HepG2 (cell line): ENCODE measurements at regions not wholly inside any gene's neighbourhood (a gene's known extent, or its start where the extent isn't known, plus 50 kb on each side); places are given as distances from the start of the nearest gene placed in this dataset.

Experiments
- ATAC-seq: fragments of 200-7000 bp; cut with Tn5 transposase; 3 replicates; pipeline ENCODE4 v1.9.1; 2020; ENCODE audit warnings: mild to moderate bottlenecking, moderate library complexity
- BruUV-seq: library from RNA; stranded (reverse); fragments of 400-500 nt; replicated peaks from 2 replicates; lab custom pipeline; 2021; lab: Mats Ljungman, UMichigan
- CTCF ChIA-PET: fragments of 300-600 bp; formaldehyde crosslinking; extraction: SDS; loops from one replicate; lab custom pipeline; 2021; ENCODE audit warnings: low total read pairs, inconsistent platforms, low intra/inter-chr PET ratio; lab: Yijun Ruan, JAX
- POLR2A ChIA-PET: fragments of 350-600 bp; sonication (Branson Sonifier 250); formaldehyde crosslinking; loops from one replicate; lab custom pipeline; 2020; ENCODE audit warnings: antibody characterized with exemption, inconsistent platforms; lab: Yijun Ruan, JAX
- DNase-seq: peaks from one replicate; pipeline ENCODE4 v3.0.0-alpha.2; 2015; ENCODE audit warnings: low spot score
- FAIRE-seq: peaks from 3 replicates; lab custom pipeline; 2011; peaks lifted over from hg19 to GRCh38; lab: Jason Lieb, UNC
- H2AFZ ChIP-seq: one replicate; pipeline ENCODE4 v1.6.1; 2011; ENCODE audit warnings: low read length, inconsistent platforms
- H3K27ac ChIP-seq: fragments of 300-600 bp; 3 replicates; pipeline ENCODE4 v1.8.0; 2011; ENCODE audit warnings: mixed run types, mild to moderate bottlenecking, mixed read lengths, low read length, inconsistent platforms; ENCODE audit not compliant: insufficient read depth; ENCODE audit errors: extremely low read length
- H3K27me3 ChIP-seq, 2 experiments: fragments of 200-600 bp in 1 of 2; 2 replicates in 1 of 2; 3 replicates in 1 of 2; pipeline versions ENCODE4 v1.6.0 to v1.8.0; 2011; ENCODE audit warnings: low read length in 2 of 2, mild to moderate bottlenecking in 2 of 2, moderate library complexity in 2 of 2, inconsistent platforms in 1 of 2; ENCODE audit not compliant: insufficient read depth in 2 of 2, control insufficient read depth in 1 of 2
- H3K36me3 ChIP-seq, 2 experiments: fragments of 200-600 bp in 1 of 2; replicated peaks in 1 of 2; 2 replicates in 1 of 2; 3 replicates in 1 of 2; pipeline versions ENCODE4 v1.5.1 to v1.8.0; 2011; ENCODE audit warnings: low read length in 2 of 2, inconsistent platforms in 1 of 2; ENCODE audit not compliant: insufficient read depth in 2 of 2, control insufficient read depth in 1 of 2
- H3K4me1 ChIP-seq: 2 replicates; pipeline ENCODE4 v1.5.1; 2012; ENCODE audit warnings: low read length, inconsistent platforms; ENCODE audit not compliant: insufficient read depth
- H3K4me2 ChIP-seq: 2 replicates; pipeline ENCODE4 v1.6.0; 2011; ENCODE audit warnings: low read depth, low read length, inconsistent platforms
- H3K4me3 ChIP-seq, 3 experiments: fragments of 200-600 bp in 1 of 3; sonication (generic), shearing (Covaris generic) in 1 of 3; replicated peaks in 1 of 3; 2 replicates each; pipeline ENCODE4 v1.5.1; 2011 to 2016; ENCODE audit warnings: low read length in 3 of 3, inconsistent platforms in 2 of 3, low read depth in 2 of 3, mild to moderate bottlenecking in 2 of 3, control low read depth in 1 of 3, mixed read lengths in 1 of 3; ENCODE audit not compliant: insufficient read depth in 1 of 3
- H3K79me2 ChIP-seq: one replicate; pipeline ENCODE4 v1.6.1; 2011; ENCODE audit warnings: low read length, inconsistent platforms; ENCODE audit not compliant: insufficient read depth
- H3K9ac ChIP-seq: 2 replicates; pipeline ENCODE4 v1.6.0; 2011; ENCODE audit warnings: mild to moderate bottlenecking, low read depth, low read length, inconsistent platforms; ENCODE audit not compliant: insufficient read depth
- H3K9me3 ChIP-seq: 2 replicates; pipeline ENCODE4 v1.5.1; 2012; ENCODE audit warnings: mild to moderate bottlenecking, low read length
- H4K20me1 ChIP-seq: 2 replicates; pipeline ENCODE4 v1.6.0; 2011; ENCODE audit warnings: inconsistent platforms, mild to moderate bottlenecking, low read length, moderate library complexity; ENCODE audit not compliant: insufficient read depth
- E2F1 ChIP-seq: sonication (generic); formaldehyde crosslinking; IDR thresholded peaks from 2 replicates; pipeline ENCODE4 v1.5.0; 2020; ENCODE audit warnings: missing genetic modification reagents
- ONECUT2 ChIP-seq: sonication (generic); formaldehyde crosslinking; IDR thresholded peaks from 2 replicates; pipeline ENCODE4 v1.4.0; 2020; ENCODE audit warnings: missing genetic modification reagents
- POGZ ChIP-seq: sonication (generic); formaldehyde crosslinking; IDR thresholded peaks from 2 replicates; pipeline ENCODE4 v1.4.0; 2020; ENCODE audit warnings: mild to moderate bottlenecking, missing genetic modification reagents
- ZFP36L2 ChIP-seq: sonication (generic); formaldehyde crosslinking; IDR thresholded peaks from 2 replicates; pipeline ENCODE4 v1.4.0; 2020; ENCODE audit warnings: missing genetic modification reagents
- ZNF343 ChIP-seq: sonication (generic); formaldehyde crosslinking; IDR thresholded peaks from 2 replicates; pipeline ENCODE4 v1.4.0; 2020; ENCODE audit warnings: mild to moderate bottlenecking, missing genetic modification reagents
- ZNF644 ChIP-seq: IDR thresholded peaks from 2 replicates; pipeline ENCODE4 v1.6.1; 2016; ENCODE audit warnings: low read depth
- ZNF670 ChIP-seq: sonication (generic); formaldehyde crosslinking; IDR thresholded peaks from 2 replicates; pipeline ENCODE4 v1.8.0; 2022; ENCODE audit warnings: mild to moderate bottlenecking, missing genetic modification reagents, borderline replicate concordance
- ZNF749 ChIP-seq: sonication (generic); formaldehyde crosslinking; IDR thresholded peaks from 2 replicates; pipeline ENCODE4 v1.8.0; 2022; ENCODE audit warnings: mild to moderate bottlenecking, missing genetic modification reagents, moderate library complexity, borderline replicate concordance
- WGBS: methylation state at CpG from one replicate; pipeline ENCODE4 v1.1.6; 2017; ENCODE audit warnings: low lambda C conversion rate; 5-methylcytosine and 5-hydroxymethylcytosine counted together
- in situ Hi-C: cut with HindIII; loops from 2 replicates; pipeline ENCODE4 v1.10.0; 2017; ENCODE audit warnings: low pct_unique_long_range_greater_than_20kb; ENCODE audit not compliant: extremely low pct_ligation_motif_present
- intact Hi-C: fragments of 100-400 bp; cut with micrococcal nuclease; formaldehyde crosslinking; loops from one replicate; pipeline ENCODE4 v1.10.0; 2022; ENCODE audit not compliant: unreplicated experiment
- TF ChIP-seq, protein P1 (sequence below): sonication (generic); formaldehyde crosslinking; IDR thresholded peaks from 2 replicates; pipeline ENCODE4 v1.4.0; 2020; ENCODE audit warnings: missing genetic modification reagents, borderline replicate concordance
- TF ChIP-seq, protein P2 (sequence below): sonication (generic); formaldehyde crosslinking; IDR thresholded peaks from one replicate; pipeline ENCODE4 v1.5.1; 2020; ENCODE audit warnings: mild to moderate bottlenecking, missing genetic modification reagents; ENCODE audit errors: not compliant biosample characterization

DNA sequence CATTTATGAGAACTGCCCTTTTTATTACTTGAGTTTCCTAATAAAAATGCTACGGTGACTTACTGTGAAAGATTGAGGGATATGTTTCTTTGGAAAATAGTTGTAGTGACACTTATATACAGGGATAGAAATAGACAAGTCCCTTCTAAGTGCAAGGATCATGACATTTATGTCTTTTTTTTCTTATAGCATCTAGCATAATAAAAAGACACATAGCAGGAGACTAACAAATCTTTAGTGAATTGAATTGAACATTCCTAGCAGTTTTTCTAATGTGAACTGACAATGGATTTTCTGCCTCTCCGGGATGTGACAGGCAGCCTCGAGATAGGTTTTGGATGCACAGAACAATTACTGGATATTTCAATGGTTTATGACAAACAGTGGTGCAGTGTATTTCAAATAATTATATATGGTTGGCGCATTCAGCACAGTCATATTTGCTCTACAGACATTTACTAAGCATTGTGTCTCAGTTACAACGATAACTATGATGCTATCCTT, 562.8 kb downstream of the ADCYAP1 start:
- CTCF ChIA-PET: no interaction called here
- Histone ChIP-seq H3K9ac (no peak overlapping the region), H3K79me2 (no peaks in the 10 kb centered on the region), H3K27me3 (no peaks in the 10 kb centered on the region), H2AFZ (no peak overlapping the region), H3K4me1 (no peaks in the 10 kb centered on the region), H3K4me3 (no peak overlapping the region), H3K4me2 (no peak overlapping the region), H3K9me3 (no peaks in the 10 kb centered on the region), H4K20me1 (no peaks in the 10 kb centered on the region), H3K27ac (no peak overlapping the region), H3K36me3 (no peaks in the 10 kb centered on the region)
- 0% methylated on average over 5 of the region's 5 CpGs for WGBS
- DNase-seq (no peak), FAIRE-seq (no peak), ATAC-seq (no peak)
- POLR2A ChIA-PET: no interaction called here
- no TSS peak for BruUV-seq
- in situ Hi-C loops: no loop called here
- intact Hi-C loops: no loop called here
- TF ChIP-seq, protein P1, sequence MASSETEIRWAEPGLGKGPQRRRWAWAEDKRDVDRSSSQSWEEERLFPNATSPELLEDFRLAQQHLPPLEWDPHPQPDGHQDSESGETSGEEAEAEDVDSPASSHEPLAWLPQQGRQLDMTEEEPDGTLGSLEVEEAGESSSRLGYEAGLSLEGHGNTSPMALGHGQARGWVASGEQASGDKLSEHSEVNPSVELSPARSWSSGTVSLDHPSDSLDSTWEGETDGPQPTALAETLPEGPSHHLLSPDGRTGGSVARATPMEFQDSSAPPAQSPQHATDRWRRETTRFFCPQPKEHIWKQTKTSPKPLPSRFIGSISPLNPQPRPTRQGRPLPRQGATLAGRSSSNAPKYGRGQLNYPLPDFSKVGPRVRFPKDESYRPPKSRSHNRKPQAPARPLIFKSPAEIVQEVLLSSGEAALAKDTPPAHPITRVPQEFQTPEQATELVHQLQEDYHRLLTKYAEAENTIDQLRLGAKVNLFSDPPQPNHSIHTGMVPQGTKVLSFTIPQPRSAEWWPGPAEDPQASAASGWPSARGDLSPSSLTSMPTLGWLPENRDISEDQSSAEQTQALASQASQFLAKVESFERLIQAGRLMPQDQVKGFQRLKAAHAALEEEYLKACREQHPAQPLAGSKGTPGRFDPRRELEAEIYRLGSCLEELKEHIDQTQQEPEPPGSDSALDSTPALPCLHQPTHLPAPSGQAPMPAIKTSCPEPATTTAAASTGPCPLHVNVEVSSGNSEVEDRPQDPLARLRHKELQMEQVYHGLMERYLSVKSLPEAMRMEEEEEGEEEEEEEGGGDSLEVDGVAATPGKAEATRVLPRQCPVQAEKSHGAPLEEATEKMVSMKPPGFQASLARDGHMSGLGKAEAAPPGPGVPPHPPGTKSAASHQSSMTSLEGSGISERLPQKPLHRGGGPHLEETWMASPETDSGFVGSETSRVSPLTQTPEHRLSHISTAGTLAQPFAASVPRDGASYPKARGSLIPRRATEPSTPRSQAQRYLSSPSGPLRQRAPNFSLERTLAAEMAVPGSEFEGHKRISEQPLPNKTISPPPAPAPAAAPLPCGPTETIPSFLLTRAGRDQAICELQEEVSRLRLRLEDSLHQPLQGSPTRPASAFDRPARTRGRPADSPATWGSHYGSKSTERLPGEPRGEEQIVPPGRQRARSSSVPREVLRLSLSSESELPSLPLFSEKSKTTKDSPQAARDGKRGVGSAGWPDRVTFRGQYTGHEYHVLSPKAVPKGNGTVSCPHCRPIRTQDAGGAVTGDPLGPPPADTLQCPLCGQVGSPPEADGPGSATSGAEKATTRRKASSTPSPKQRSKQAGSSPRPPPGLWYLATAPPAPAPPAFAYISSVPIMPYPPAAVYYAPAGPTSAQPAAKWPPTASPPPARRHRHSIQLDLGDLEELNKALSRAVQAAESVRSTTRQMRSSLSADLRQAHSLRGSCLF (CRISPR knock-in tag): no peak
- no peak for TF ChIP-seq ZNF644
- TF ChIP-seq ZNF670 (CRISPR knock-in tag): no peak
- no peak for TF ChIP-seq POGZ
- TF ChIP-seq E2F1 (CRISPR knock-in tag): no peak
- no peak for TF ChIP-seq ZNF749 (CRISPR knock-in tag)
- TF ChIP-seq ONECUT2 (CRISPR knock-in tag): no peak
- TF ChIP-seq, protein P2, sequence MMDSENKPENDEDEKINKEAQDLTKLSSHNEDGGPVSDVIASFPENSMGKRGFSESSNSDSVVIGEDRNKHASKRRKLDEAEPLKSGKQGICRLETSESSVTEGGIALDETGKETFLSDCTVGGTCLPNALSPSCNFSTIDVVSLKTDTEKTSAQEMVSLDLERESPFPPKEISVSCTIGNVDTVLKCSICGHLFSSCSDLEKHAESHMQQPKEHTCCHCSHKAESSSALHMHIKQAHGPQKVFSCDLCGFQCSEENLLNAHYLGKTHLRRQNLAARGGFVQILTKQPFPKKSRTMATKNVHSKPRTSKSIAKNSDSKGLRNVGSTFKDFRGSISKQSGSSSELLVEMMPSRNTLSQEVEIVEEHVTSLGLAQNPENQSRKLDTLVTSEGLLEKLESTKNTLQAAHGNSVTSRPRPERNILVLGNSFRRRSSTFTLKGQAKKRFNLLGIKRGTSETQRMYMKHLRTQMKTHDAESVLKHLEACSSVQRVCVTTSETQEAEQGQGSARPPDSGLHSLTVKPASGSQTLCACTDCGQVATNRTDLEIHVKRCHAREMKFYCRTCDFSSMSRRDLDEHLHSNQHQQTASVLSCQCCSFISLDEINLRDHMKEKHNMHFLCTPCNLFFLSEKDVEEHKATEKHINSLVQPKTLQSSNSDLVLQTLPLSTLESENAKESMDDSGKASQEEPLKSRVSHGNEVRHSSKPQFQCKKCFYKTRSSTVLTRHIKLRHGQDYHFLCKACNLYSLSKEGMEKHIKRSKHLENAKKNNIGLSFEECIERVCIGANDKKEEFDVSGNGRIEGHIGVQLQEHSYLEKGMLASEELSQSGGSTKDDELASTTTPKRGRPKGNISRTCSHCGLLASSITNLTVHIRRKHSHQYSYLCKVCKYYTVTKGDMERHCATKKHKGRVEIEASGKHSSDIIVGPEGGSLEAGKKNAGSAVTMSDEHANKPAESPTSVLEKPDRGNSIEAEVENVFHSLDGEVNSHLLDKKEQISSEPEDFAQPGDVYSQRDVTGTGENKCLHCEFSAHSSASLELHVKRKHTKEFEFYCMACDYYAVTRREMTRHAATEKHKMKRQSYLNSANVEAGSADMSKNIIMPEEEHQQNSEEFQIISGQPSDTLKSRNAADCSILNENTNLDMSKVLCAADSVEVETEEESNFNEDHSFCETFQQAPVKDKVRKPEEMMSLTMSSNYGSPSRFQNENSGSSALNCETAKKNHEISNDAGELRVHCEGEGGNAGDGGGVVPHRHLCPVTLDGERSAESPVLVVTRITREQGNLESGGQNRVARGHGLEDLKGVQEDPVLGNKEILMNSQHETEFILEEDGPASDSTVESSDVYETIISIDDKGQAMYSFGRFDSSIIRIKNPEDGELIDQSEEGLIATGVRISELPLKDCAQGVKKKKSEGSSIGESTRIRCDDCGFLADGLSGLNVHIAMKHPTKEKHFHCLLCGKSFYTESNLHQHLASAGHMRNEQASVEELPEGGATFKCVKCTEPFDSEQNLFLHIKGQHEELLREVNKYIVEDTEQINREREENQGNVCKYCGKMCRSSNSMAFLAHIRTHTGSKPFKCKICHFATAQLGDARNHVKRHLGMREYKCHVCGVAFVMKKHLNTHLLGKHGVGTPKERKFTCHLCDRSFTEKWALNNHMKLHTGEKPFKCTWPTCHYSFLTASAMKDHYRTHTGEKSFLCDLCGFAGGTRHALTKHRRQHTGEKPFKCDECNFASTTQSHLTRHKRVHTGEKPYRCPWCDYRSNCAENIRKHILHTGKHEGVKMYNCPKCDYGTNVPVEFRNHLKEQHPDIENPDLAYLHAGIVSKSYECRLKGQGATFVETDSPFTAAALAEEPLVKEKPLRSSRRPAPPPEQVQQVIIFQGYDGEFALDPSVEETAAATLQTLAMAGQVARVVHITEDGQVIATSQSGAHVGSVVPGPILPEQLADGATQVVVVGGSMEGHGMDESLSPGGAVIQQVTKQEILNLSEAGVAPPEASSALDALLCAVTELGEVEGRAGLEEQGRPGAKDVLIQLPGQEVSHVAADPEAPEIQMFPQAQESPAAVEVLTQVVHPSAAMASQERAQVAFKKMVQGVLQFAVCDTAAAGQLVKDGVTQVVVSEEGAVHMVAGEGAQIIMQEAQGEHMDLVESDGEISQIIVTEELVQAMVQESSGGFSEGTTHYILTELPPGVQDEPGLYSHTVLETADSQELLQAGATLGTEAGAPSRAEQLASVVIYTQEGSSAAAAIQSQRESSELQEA (CRISPR knock-in tag): no peak
- no peak for TF ChIP-seq ZFP36L2
- TF ChIP-seq ZNF343 (CRISPR knock-in tag): no peak
